GM23248 (cell line): ENCODE measurements at regions not wholly inside any gene's neighbourhood (a gene's known extent, or its start where the extent isn't known, plus 50 kb on each side); places are given as distances from the start of the nearest gene placed in this dataset.

Experiments used
- DNase-seq: peaks from one replicate; pipeline ENCODE4 v3.0.0-alpha.2; 2015
- H2AFZ ChIP-seq: fragments of 200-600 bp; sonication (generic); 2 replicates; pipeline ENCODE4 v1.6.1; 2016; ENCODE audit warnings: antibody characterized with exemption
- H3F3A ChIP-seq: fragments of 200-600 bp; sonication (generic); 2 replicates; pipeline ENCODE4 v1.6.1; 2016; ENCODE audit warnings: mild to moderate bottlenecking, antibody characterized with exemption, mixed run types; ENCODE audit not compliant: insufficient read depth
- H3K27ac ChIP-seq: fragments of 200-600 bp; sonication (generic); 2 replicates; pipeline ENCODE4 v1.5.1; 2016; ENCODE audit warnings: mild to moderate bottlenecking
- H3K27me3 ChIP-seq: fragments of 200-600 bp; sonication (generic); replicated peaks from 2 replicates; pipeline ENCODE4 v1.6.1; 2016; ENCODE audit warnings: mild to moderate bottlenecking; ENCODE audit not compliant: insufficient read depth
- H3K36me3 ChIP-seq: fragments of 200-600 bp; sonication (generic); 2 replicates; pipeline ENCODE4 v1.6.1; 2016; ENCODE audit warnings: low read depth, mild to moderate bottlenecking
- H3K4me1 ChIP-seq: fragments of 200-600 bp; sonication (generic); 2 replicates; pipeline ENCODE4 v1.6.1; 2016; ENCODE audit warnings: mild to moderate bottlenecking; ENCODE audit not compliant: insufficient read depth
- H3K4me2 ChIP-seq: fragments of 200-600 bp; sonication (generic); one replicate; pipeline ENCODE4 v1.6.1; 2016; ENCODE audit warnings: mild to moderate bottlenecking; ENCODE audit not compliant: unreplicated experiment
- H3K4me3 ChIP-seq: fragments of 200-600 bp; sonication (generic); 2 replicates; pipeline ENCODE4 v1.5.1; 2016; ENCODE audit warnings: mild to moderate bottlenecking
- H3K79me2 ChIP-seq: fragments of 200-600 bp; sonication (generic); 2 replicates; pipeline ENCODE4 v1.6.1; 2016; ENCODE audit warnings: mild to moderate bottlenecking; ENCODE audit not compliant: insufficient read depth
- H3K9ac ChIP-seq: fragments of 200-600 bp; sonication (generic); 2 replicates; pipeline ENCODE4 v1.6.1; 2016; ENCODE audit warnings: mild to moderate bottlenecking
- H3K9me2 ChIP-seq: fragments of 200-600 bp; sonication (generic); 2 replicates; pipeline ENCODE4 v1.6.1; 2016; ENCODE audit warnings: mixed run types, mild to moderate bottlenecking, moderate library complexity; ENCODE audit not compliant: insufficient read depth
- H3K9me3 ChIP-seq: fragments of 200-600 bp; sonication (generic); one replicate; pipeline ENCODE4 v1.6.1; 2017; ENCODE audit warnings: low read depth
- H4K20me1 ChIP-seq: fragments of 200-600 bp; sonication (generic); 2 replicates; pipeline ENCODE4 v1.6.0; 2016; ENCODE audit not compliant: insufficient read depth
- EZH2 ChIP-seq: fragments of 200-600 bp; sonication (generic); IDR thresholded peaks from 2 replicates; pipeline ENCODE4 v1.6.1; 2018; ENCODE audit warnings: antibody characterized with exemption, mild to moderate bottlenecking; ENCODE audit not compliant: insufficient read depth, poor library complexity, severe bottlenecking
- EZH2phosphoT487 ChIP-seq: fragments of 200-600 bp; sonication (generic); IDR thresholded peaks from 2 replicates; pipeline ENCODE4 v1.6.1; 2018; ENCODE audit warnings: antibody characterized with exemption, moderate library complexity, mild to moderate bottlenecking, low read depth; ENCODE audit not compliant: insufficient read depth
- WGBS, 2 experiments: methylation state at CpG; one replicate each; pipeline ENCODE4 v1.1.6; 2015 to 2017; ENCODE audit warnings: low lambda C conversion rate in 2 of 2, low coverage in 1 of 2; ENCODE audit errors: missing lambda C conversion rate in 2 of 2; 5-methylcytosine and 5-hydroxymethylcytosine counted together
- in situ Hi-C: fragments of 300-500 bp; cut with MboI; formaldehyde crosslinking; loops from 2 replicates; pipeline ENCODE4 v1.15.0; 2020

DNA sequence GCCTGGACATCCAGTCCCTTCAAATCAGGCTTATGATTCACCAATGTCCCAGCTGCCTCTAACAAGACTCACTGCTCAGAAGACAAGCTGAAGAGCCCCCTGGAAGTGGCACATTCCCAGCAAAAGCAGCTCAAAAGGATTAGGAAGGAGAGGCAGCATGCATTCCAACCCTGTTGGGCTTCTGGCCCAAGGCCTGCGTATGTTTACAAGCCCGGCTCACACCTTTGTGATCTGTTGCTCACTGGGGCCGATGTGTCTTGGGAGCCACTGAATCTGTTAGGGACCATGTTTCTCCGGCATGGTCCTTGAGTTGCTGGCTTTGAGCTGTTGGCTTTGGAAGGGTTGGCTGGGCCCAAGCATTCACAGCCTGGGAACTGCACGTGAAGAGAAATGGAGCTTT is 81.2 kb upstream of the C1orf174 start:
- Histone ChIP-seq H3K27me3 (no peaks in the 10 kb centered on the region), H2AFZ (no peak overlapping the region), H3F3A (no peaks in the 10 kb centered on the region), H3K4me2 (no peak overlapping the region), H4K20me1 (no peaks in the 10 kb centered on the region), H3K9ac (no peak overlapping the region), H3K4me3 (no peak overlapping the region), H3K36me3 (no peaks in the 10 kb centered on the region), H3K27ac (no peak overlapping the region), H3K79me2 (no peaks in the 10 kb centered on the region), H3K9me3 (no peaks in the 10 kb centered on the region), H3K4me1 (no peaks in the 10 kb centered on the region), H3K9me2 (no peaks in the 10 kb centered on the region)
- TF ChIP-seq EZH2phosphoT487, result no peak
- TF ChIP-seq EZH2, result no peak
- no peak for DNase-seq
- 27% methylated on average over 5 of the region's 5 CpGs for WGBS, 2 experiments
- in situ Hi-C loops, result no loop called here

GRCh38 chr1:3981746-3982505 is 81.9 kb upstream of the C1orf174 start:
- in situ Hi-C loops, result no loop called here
- 26 to 34% methylated on average over 9 to 12 of the region's 12 CpGs for WGBS, 2 experiments
- no peak overlapping the region for H3K9ac ChIP-seq
- H3K27me3 ChIP-seq, result no peaks in the 10 kb centered on the region
- no peak for DNase-seq
- no peak overlapping the region for H3K4me2 ChIP-seq
- no peak overlapping the region for H3K4me3 ChIP-seq
- no peaks in the 10 kb centered on the region for H3K79me2 ChIP-seq
- H3K4me1 ChIP-seq, result no peaks in the 10 kb centered on the region
- no peaks in the 10 kb centered on the region for H4K20me1 ChIP-seq
- TF ChIP-seq EZH2 (no peak), EZH2phosphoT487 (no peak)
- no peaks in the 10 kb centered on the region for H3K36me3 ChIP-seq
- no peak overlapping the region for H3K27ac ChIP-seq
- H3K9me2 ChIP-seq, result no peaks in the 10 kb centered on the region
- no peaks in the 10 kb centered on the region for H3F3A ChIP-seq
- no peaks in the 10 kb centered on the region for H3K9me3 ChIP-seq
- H2AFZ ChIP-seq, result no peak overlapping the region

DNA sequence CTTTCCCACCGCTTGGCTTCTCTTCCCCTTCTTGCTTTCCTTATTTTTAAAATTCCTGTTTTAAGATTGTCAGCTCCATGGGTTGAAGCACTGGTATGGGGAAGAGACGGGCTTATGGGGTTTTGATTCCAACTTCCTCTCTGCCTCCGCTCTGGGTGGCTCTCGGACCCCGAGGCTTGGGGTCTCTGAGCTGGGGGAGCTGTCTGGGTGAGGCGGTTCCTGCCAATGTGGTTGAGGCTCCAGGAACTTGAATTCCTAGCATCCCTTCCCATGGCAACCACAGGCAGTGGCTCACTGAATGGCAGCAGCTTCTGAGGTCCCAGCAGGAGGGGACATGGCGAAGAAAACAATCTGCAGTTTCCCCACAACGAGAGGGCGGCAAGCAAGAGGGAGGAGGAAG is 83.1 kb upstream of the C1orf174 start:
- no peaks in the 10 kb centered on the region for H3K36me3 ChIP-seq
- no peak for DNase-seq
- H3K9me2 ChIP-seq, result no peaks in the 10 kb centered on the region
- no peak overlapping the region for H3K27ac ChIP-seq
- no peaks in the 10 kb centered on the region for H3K9me3 ChIP-seq
- H4K20me1 ChIP-seq, result no peaks in the 10 kb centered on the region
- no peaks in the 10 kb centered on the region for H3K27me3 ChIP-seq
- no peaks in the 10 kb centered on the region for H3K79me2 ChIP-seq
- H3K4me3 ChIP-seq, result no peak overlapping the region
- no peaks in the 10 kb centered on the region for H3K4me1 ChIP-seq
- H2AFZ ChIP-seq, result no peak overlapping the region
- TF ChIP-seq EZH2 (no peak), EZH2phosphoT487 (no peak)
- 8 to 19% methylated on average over 9 of the region's 9 CpGs for WGBS, 2 experiments
- H3F3A ChIP-seq, result no peaks in the 10 kb centered on the region
- H3K9ac ChIP-seq, result no peak overlapping the region
- in situ Hi-C loops, result no loop called here
- H3K4me2 ChIP-seq, result no peak overlapping the region

DNA sequence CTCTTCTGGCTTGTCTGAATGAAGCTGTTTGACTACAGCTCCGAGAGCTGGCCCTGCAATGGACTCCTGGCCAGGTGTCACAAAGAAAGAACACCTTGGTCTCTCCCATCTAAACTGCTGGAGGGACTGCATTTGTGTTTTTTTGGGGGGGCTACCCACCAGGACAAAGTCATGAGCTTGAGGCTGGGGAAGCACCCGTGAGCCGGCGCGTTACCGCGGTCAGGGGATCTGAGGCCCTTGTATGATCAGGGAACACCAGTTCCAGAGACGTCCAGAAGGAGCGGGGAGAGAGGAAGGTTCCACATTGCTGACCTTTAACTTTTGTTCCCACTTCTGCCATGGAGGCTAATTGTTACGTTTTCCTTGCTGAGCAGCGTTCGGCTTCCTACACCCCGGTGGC is 84.5 kb upstream of the C1orf174 start:
- WGBS, 2 experiments, result 65 to 66% methylated on average over 13 of the region's 13 CpGs
- no peaks in the 10 kb centered on the region for H3K9me3 ChIP-seq
- TF ChIP-seq EZH2phosphoT487 (no peak), EZH2 (no peak)

More for the DNA sequence above, 84.5 kb upstream of the C1orf174 start:
- in situ Hi-C loops, result no loop called here
- Histone ChIP-seq H3K36me3 (no peaks in the 10 kb centered on the region), H2AFZ (no peak overlapping the region), H3K9me2 (no peaks in the 10 kb centered on the region), H3K9ac (no peak overlapping the region), H3K27me3 (no peaks in the 10 kb centered on the region), H4K20me1 (no peaks in the 10 kb centered on the region), H3K79me2 (no peaks in the 10 kb centered on the region), H3K27ac (no peak overlapping the region), H3K4me2 (no peak overlapping the region), H3K4me1 (no peaks in the 10 kb centered on the region), H3F3A (no peaks in the 10 kb centered on the region), H3K4me3 (no peak overlapping the region)
- no peak for DNase-seq
